ENCODE measurements at regions not wholly inside any gene's neighbourhood (a gene's known extent, or its start where the extent isn't known, plus 50 kb on each side); places are given as distances from the start of the nearest gene placed in this dataset.

GRCh38 chr12:130043685-130044406 lies 118.4 kb upstream of the FZD10 start:
- Mint-ChIP-seq H3K4me3 (ENCODE audit: low read depth, unreplicated experiment) (no peak overlapping the region), H3K9me3 (ENCODE audit: low read depth, unreplicated experiment) (peaks cover 11% of the 10 kb centered on the region), H3K27me3 (ENCODE audit: unreplicated experiment) (no peaks in the 10 kb centered on the region), H3K36me3 (ENCODE audit: insufficient read depth, unreplicated experiment) (no peaks in the 10 kb centered on the region), H3K4me1 (ENCODE audit: low read depth, unreplicated experiment) (no peaks in the 10 kb centered on the region), H3K27ac (ENCODE audit: unreplicated experiment) (no peak overlapping the region)
- BruUV-seq (replicated peaks) = no TSS peak
- intact Hi-C loops (cut with micrococcal nuclease; ENCODE audit: unreplicated experiment) = no loop called here
- CTCF ChIA-PET = no interaction called here
- TF ChIP-seq CTCF (IDR thresholded peaks at IDR 0.05; ENCODE audit: unreplicated experiment) = no peak
- no peak for DNase-seq

- Mint-ChIP-seq H3K9me3 (ENCODE audit: low read depth, unreplicated experiment) (peaks cover 16% of the 10 kb centered on the region), H3K27me3 (ENCODE audit: unreplicated experiment) (no peaks in the 10 kb centered on the region), H3K4me3 (ENCODE audit: low read depth, unreplicated experiment) (no peak overlapping the region), H3K4me1 (ENCODE audit: low read depth, unreplicated experiment) (no peaks in the 10 kb centered on the region), H3K27ac (ENCODE audit: unreplicated experiment) (no peak overlapping the region), H3K36me3 (ENCODE audit: insufficient read depth, unreplicated experiment) (no peaks in the 10 kb centered on the region)
- CTCF ChIA-PET = no interaction called here
- intact Hi-C loops (cut with micrococcal nuclease; ENCODE audit: unreplicated experiment) = no loop called here
- DNase-seq = no peak
- no TSS peak for BruUV-seq (replicated peaks)
- TF ChIP-seq CTCF (IDR thresholded peaks at IDR 0.05; ENCODE audit: unreplicated experiment) = no peak
These were observed 117.2 kb upstream of the FZD10 start for GRCh38 chr12:130044991-130045621.

- intact Hi-C loops (cut with micrococcal nuclease; ENCODE audit: unreplicated experiment) = no loop called here
- Mint-ChIP-seq H3K9me3 (ENCODE audit: low read depth, unreplicated experiment) (peaks cover 14% of the 10 kb centered on the region), H3K36me3 (ENCODE audit: insufficient read depth, unreplicated experiment) (no peaks in the 10 kb centered on the region), H3K4me1 (ENCODE audit: low read depth, unreplicated experiment) (no peaks in the 10 kb centered on the region), H3K27ac (ENCODE audit: unreplicated experiment) (no peak overlapping the region), H3K4me3 (ENCODE audit: low read depth, unreplicated experiment) (no peak overlapping the region), H3K27me3 (ENCODE audit: unreplicated experiment) (no peaks in the 10 kb centered on the region)
- CTCF ChIA-PET = no interaction called here
- BruUV-seq (replicated peaks) = no TSS peak
- no peak for TF ChIP-seq CTCF (IDR thresholded peaks at IDR 0.05; ENCODE audit: unreplicated experiment)
- no peak for DNase-seq
These were observed 112.6 kb upstream of the FZD10 start for GRCh38 chr12:130049666-130050065.

- TF ChIP-seq CTCF (IDR thresholded peaks at IDR 0.05; ENCODE audit: unreplicated experiment) = no peak
These were observed 110.4 kb upstream of the FZD10 start for GRCh38 chr12:130051900-130052299.

More at GRCh38 chr12:130051900-130052299, 110.4 kb upstream of the FZD10 start:
- Mint-ChIP-seq H3K27me3 (ENCODE audit: unreplicated experiment) (no peaks in the 10 kb centered on the region), H3K9me3 (ENCODE audit: low read depth, unreplicated experiment) (peaks cover 24% of the 10 kb centered on the region), H3K4me1 (ENCODE audit: low read depth, unreplicated experiment) (no peaks in the 10 kb centered on the region), H3K36me3 (ENCODE audit: insufficient read depth, unreplicated experiment) (peaks cover 8% of the 10 kb centered on the region), H3K27ac (ENCODE audit: unreplicated experiment) (no peak overlapping the region), H3K4me3 (ENCODE audit: low read depth, unreplicated experiment) (no peak overlapping the region)
- CTCF ChIA-PET = no interaction called here
- intact Hi-C loops (cut with micrococcal nuclease; ENCODE audit: unreplicated experiment) = no loop called here
- BruUV-seq (replicated peaks) = no TSS peak
- DNase-seq = no peak
